Gastrocnemius medialis (tissue), 4 donors: ENCODE measurements at regions not wholly inside any gene's neighbourhood (a gene's known extent, or its start where the extent isn't known, plus 50 kb on each side); places are given as distances from the start of the nearest gene placed in this dataset.

Experiments used
- POLR2A ChIP-seq, 2 donors: fragments of 450-650 bp; IDR thresholded peaks; one replicate each; pipeline ENCODE4 v1.6.1; 2017; ENCODE audit warnings: antibody characterized with exemption in 2 of 2, mild to moderate bottlenecking in 2 of 2, moderate library complexity in 2 of 2
- TF ChIP-seq, protein P1 (sequence below), 5 experiments: fragments of 450-650 bp in 3 of 5; fragments of 200-600 bp in 2 of 5; sonication (generic) in 2 of 5; IDR thresholded peaks in 4 of 5; conservative IDR thresholded peaks in 1 of 5; 1 replicate in 4 of 5; 2 replicates in 1 of 5; pipeline ENCODE4 v1.5.1; 2016 to 2019; ENCODE audit warnings: antibody characterized with exemption in 5 of 5, mild to moderate bottlenecking in 3 of 5, moderate library complexity in 3 of 5

DNA sequence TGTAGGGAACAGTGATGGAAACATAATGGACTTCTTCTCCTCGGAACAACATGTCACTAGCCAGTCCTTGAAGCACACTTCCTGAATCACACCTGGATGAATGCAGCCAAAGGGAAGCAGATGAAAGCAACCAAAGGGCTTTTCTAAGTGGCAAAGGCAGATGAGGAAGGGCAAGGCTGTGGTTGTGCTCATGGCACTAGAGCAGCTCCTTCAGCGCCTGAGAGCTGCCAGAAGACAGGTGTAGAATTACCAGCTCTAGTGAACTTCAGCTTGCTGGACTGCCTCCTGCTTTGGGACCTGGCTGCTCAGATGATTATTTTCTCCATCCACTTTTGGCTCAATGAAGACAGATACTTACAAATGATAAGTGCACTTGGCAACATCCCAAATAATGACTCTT, 1372.1 kb upstream of the SEL1L start:
- no peak for TF ChIP-seq POLR2A (IDR thresholded peaks at IDR 0.05)
- TF ChIP-seq, protein P1, sequence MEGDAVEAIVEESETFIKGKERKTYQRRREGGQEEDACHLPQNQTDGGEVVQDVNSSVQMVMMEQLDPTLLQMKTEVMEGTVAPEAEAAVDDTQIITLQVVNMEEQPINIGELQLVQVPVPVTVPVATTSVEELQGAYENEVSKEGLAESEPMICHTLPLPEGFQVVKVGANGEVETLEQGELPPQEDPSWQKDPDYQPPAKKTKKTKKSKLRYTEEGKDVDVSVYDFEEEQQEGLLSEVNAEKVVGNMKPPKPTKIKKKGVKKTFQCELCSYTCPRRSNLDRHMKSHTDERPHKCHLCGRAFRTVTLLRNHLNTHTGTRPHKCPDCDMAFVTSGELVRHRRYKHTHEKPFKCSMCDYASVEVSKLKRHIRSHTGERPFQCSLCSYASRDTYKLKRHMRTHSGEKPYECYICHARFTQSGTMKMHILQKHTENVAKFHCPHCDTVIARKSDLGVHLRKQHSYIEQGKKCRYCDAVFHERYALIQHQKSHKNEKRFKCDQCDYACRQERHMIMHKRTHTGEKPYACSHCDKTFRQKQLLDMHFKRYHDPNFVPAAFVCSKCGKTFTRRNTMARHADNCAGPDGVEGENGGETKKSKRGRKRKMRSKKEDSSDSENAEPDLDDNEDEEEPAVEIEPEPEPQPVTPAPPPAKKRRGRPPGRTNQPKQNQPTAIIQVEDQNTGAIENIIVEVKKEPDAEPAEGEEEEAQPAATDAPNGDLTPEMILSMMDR (IDR thresholded peaks at IDR 0.05 in 4 of 5, conservative IDR thresholded peaks at IDR 0.05 in 1 of 5): no peak
